ENCODE measurements at regions not wholly inside any gene's neighbourhood (a gene's known extent, or its start where the extent isn't known, plus 50 kb on each side); places are given as distances from the start of the nearest gene placed in this dataset.

GRCh38 chr7:111666260-111666659, 104.0 kb upstream of the IMMP2L start:
- ChIA-PET SMC1A (ENCODE audit: uncharacterized antibody, unreplicated experiment) (interaction anchor here (1.0 kb wide), 1 partner anchor 53 kb away, joined by 4 read pairs; no protein-coding TSS in a partner anchor), RAD21 (ENCODE audit: unreplicated experiment) (no interaction called here)
- in situ Hi-C loops (cut with MboI) = no loop called here

More at GRCh38 chr7:111666260-111666659, 104.0 kb upstream of the IMMP2L start:
- ChIA-PET POLR2A (no interaction called here), CTCF (interaction anchor here (1.0 kb wide), 1 partner anchor 9 kb away, joined by 4 read pairs; no protein-coding TSS in a partner anchor)
- no peak overlapping the region for H3K9ac ChIP-seq (ENCODE audit: control insufficient read depth, insufficient read depth, low read length)
- 0% methylated on average over 2 of the region's 2 CpGs for whole genome bisulfite sequencing (ENCODE audit: insufficient coverage, insufficient replicate concordance, low lambda C conversion rate, missing lambda C conversion rate)
- H3K4me2 ChIP-seq (ENCODE audit: control insufficient read depth, insufficient read depth) = no peak overlapping the region
- no peaks in the 10 kb centered on the region for H4K20me1 ChIP-seq (ENCODE audit: control insufficient read depth, insufficient read depth)
- no peaks in the 10 kb centered on the region for H3K79me2 ChIP-seq (ENCODE audit: control insufficient read depth, insufficient read depth, low read length)
- no peak for ATAC-seq
- H3K36me3 ChIP-seq (ENCODE audit: control insufficient read depth in 2 of 2, insufficient read depth in 2 of 2, low read length in 1 of 2) = no peaks in the 10 kb centered on the region
- H3K9me3 ChIP-seq (replicated peaks; ENCODE audit: control insufficient read depth, insufficient read depth, low read length) = no peaks in the 10 kb centered on the region
- BruUV-seq (replicated peaks) = no TSS peak
- TF ChIP-seq SIN3A (IDR thresholded peaks at IDR 0.05; ENCODE audit: low read depth, low read length) = no peak
- no peak for TF ChIP-seq NBN (IDR thresholded peaks at IDR 0.05)
- TF ChIP-seq MEF2B (IDR thresholded peaks at IDR 0.05; ENCODE audit: partially characterized antibody, poor library complexity, severe bottlenecking) = no peak
- TF ChIP-seq PKNOX1 (IDR thresholded peaks at IDR 0.05) = no peak
- TF ChIP-seq RFX5 (IDR thresholded peaks at IDR 0.05; ENCODE audit: low read depth, low read length) = no peak
- no peak for TF ChIP-seq IRF3 (IDR thresholded peaks at IDR 0.05)
- TF ChIP-seq CHD2 (IDR thresholded peaks at IDR 0.05; ENCODE audit: borderline replicate concordance, low read depth, low read length) = no peak
- no peak for DNase-seq (ENCODE audit: low read depth, low spot score)
- no peak overlapping the region for H3K27ac ChIP-seq (ENCODE audit: control insufficient read depth, insufficient read depth)
- H3K4me3 ChIP-seq = no peak overlapping the region
- intact Hi-C loops (cut with micrococcal nuclease; ENCODE audit: unreplicated experiment) = no loop called here
- FAIRE-seq = no peak
- H2AFZ ChIP-seq (ENCODE audit: control insufficient read depth, low read depth, low read length) = no peak overlapping the region
- H3K4me1 ChIP-seq (ENCODE audit: control insufficient read depth, insufficient read depth, low read length) = no peaks in the 10 kb centered on the region
- no peaks in the 10 kb centered on the region for H3K27me3 ChIP-seq (replicated peaks in 1 of 2; ENCODE audit: control insufficient read depth in 2 of 2, insufficient read depth in 2 of 2, low read length in 1 of 2)
